ENCODE measurements at regions not wholly inside any gene's neighbourhood (a gene's known extent, or its start where the extent isn't known, plus 50 kb on each side); places are given as distances from the start of the nearest gene placed in this dataset.

DNA sequence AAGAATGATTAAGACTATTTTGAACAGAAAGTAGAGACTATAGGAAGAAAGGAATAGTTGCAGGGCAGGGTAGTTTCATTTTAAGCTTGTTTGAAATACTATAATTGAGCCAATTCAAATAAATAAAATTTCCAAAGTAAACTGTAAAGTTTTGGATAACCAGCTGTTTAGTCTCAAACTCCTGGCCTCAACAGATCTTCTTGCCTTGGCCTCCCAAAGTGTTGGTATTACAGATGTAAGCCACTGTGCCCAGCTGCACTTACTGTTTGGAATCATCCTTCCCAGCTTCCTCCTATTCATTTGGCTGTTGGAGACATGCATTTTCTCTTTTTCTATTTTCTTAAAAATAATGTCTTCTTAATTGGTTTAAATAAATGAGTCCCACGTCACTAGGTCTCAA, 231.0 kb downstream of the NNT start:
- TF ChIP-seq, protein P1, sequence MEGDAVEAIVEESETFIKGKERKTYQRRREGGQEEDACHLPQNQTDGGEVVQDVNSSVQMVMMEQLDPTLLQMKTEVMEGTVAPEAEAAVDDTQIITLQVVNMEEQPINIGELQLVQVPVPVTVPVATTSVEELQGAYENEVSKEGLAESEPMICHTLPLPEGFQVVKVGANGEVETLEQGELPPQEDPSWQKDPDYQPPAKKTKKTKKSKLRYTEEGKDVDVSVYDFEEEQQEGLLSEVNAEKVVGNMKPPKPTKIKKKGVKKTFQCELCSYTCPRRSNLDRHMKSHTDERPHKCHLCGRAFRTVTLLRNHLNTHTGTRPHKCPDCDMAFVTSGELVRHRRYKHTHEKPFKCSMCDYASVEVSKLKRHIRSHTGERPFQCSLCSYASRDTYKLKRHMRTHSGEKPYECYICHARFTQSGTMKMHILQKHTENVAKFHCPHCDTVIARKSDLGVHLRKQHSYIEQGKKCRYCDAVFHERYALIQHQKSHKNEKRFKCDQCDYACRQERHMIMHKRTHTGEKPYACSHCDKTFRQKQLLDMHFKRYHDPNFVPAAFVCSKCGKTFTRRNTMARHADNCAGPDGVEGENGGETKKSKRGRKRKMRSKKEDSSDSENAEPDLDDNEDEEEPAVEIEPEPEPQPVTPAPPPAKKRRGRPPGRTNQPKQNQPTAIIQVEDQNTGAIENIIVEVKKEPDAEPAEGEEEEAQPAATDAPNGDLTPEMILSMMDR (IDR thresholded peaks at IDR 0.05): no peak
- no peak for TF ChIP-seq EZH2 (IDR thresholded peaks at IDR 0.05)
- TF ChIP-seq EZH2phosphoT487 (IDR thresholded peaks at IDR 0.05): no peak

All from neural progenitor cell (in vitro differentiated cells).